GM19468 (cell line): ENCODE measurements at regions not wholly inside any gene's neighbourhood (a gene's known extent, or its start where the extent isn't known, plus 50 kb on each side); places are given as distances from the start of the nearest gene placed in this dataset.

Source experiments
- ATAC-seq: cut with Tn5 transposase; IDR thresholded peaks from one replicate; pipeline ENCODE4 v1.9.1; 2021; ENCODE audit warnings: mild to moderate bottlenecking, moderate library complexity, moderate number of reproducible peaks; ENCODE audit not compliant: unreplicated experiment; ENCODE audit errors: extremely low read depth

DNA sequence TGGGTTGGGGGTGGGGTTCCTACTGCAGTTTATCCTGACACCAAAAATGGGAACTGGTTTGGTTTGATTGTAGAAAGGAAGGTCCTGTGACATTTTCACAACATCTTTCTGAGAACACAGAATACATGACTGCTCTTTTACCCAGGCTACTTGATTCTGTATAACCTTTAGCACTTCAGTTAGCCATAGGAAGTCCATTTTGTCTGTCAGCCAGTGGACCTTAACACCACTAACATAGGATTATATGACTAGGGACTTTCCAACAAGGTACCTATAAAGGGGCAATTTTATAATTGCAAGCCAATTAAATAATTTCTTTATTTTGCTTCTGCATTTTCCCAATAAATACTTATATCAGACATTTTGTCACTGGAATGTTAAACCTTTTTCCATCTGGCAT, 489.2 kb upstream of the MIS18BP1 start:
- ATAC-seq: no peak

GRCh38 chr14:45728434-45729225, 475.6 kb upstream of the MIS18BP1 start:
- ATAC-seq: no peak

GRCh38 chr14:45727133-45727532, 474.1 kb upstream of the MIS18BP1 start:
- ATAC-seq: no peak

DNA sequence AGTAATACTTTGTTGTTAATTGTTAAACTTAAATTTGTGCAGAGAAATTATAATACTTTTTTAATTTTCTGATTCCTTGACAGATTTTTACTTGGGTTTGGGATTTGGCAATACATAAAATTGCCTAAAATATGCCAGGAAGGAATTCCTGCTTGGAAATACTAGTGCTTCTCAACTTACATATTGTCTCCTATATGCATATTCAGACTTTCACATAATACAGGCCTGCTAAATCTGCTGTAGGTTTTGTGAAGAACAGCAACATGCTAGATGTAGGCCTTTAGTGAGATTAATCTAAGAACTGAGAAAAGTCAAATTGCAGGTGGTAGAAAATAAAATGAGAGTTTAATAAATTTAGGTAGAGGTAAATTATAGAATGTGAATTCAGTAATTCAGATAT, 468.5 kb upstream of the MIS18BP1 start:
- no peak for ATAC-seq

DNA sequence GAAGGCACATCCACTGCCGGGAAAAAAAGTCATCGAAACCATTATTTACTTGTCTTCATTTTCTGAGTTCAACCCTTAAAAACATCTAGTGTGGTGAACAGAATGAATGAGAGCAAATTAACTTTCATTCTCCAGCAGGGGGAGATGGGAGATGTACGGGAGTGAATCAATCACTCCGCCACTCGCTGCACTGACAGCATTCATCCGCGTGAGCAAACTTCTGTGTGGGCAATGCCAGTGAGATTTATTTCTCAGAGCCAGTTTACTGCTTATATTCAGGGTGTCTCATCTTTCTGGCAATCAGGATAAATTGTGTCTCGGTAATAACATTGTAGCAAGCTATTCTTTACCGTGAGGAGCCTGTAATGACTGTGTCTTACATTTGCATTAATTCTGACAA, 463.6 kb upstream of the MIS18BP1 start:
- no peak for ATAC-seq

DNA sequence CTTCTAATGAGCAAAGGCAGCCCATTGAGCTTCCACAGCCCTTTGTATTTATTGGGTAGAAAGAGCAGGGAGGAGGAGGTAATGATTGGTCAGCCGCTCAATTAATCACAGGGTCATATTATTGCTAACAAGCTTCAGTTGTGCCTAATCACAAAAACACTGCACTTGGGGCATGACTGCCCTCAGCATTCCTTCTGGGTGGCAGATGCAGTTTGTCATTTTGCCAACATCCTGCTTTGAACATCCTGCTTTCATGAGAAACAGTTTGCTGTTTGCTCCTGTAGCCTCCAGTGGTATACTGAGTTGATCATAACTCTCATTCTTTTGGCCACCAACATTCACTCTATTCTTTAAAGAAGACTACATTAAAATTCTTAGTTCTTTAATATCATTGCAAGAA, 462.9 kb upstream of the MIS18BP1 start:
- no peak for ATAC-seq

DNA sequence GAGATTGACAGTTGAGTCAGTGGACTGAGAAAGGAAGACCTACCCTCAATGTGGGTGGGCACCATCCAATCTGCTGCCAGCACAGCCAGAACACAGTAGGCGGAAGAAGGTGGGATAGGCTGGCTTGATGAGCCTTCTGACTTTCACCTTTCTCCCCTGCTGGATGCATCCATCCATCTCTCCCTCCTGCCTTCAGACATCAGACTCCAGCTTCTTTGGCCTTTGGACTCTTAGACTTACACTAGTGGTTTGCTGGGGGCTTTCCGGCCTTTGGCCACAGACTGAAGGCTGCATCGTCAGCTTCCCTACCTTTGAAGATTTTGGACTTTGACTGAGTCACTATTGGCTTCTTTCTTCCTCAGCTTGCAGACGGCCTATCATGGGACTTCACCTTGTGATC, 456.5 kb upstream of the MIS18BP1 start:
- no peak for ATAC-seq

GRCh38 chr14:45705940-45706534, 453.0 kb upstream of the MIS18BP1 start:
- no peak for ATAC-seq

- ATAC-seq: no peak
Observed at GRCh38 chr14:45699471-45699870, 446.5 kb upstream of the MIS18BP1 start.

DNA sequence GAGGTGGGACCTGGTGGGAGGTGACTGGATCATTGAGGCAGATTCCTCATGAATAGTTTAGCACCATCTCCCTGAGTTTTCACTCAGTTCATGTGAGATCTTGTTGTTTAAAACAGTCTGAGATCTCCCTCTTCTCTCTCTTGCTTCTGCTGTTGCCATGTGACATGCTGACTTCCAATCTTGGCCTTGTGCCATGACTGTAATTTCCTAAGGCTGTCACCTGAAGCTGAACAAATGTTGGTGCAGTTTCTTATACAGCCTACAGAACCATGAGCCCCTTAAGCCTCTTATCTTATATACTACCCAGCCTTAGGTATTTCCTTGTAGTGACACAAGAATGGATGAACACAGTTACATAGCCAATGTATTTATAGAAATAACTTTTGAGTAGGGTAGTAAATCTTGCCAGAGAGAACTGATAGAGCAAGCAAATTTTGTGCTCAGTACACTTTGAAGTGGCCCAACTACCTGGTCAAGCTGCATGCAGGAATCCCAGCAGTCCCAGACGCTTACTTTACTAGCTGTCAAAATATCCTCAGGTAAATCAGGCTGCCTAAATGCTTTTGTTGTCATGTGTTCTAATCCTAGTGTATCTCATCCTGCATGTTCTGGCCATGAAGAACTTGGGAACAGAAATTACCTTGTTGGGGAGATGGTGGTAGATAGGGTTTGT, 445.6 kb upstream of the MIS18BP1 start:
- ATAC-seq: no peak

DNA sequence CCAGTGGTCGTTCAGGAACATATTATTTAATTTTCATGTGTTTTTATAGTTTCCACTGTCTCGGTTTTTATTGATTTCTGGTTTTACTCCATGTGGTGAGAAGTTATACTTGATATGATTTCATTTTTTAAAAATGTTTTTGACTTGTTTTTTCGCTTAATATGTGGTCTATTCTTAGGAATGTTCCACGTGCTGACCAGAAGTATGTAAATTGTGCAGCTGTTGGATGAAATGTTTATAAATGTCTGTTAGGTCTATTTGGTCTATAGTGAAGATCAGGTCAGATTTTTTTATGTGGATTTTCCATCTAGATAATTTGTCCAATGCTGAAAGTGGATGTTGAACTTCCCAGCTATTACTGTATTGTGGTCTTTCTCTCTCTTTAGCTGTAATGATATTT, 433.8 kb upstream of the MIS18BP1 start:
- no peak for ATAC-seq

- no peak for ATAC-seq
Observed at GRCh38 chr14:45680531-45680930, 427.5 kb upstream of the MIS18BP1 start.

DNA sequence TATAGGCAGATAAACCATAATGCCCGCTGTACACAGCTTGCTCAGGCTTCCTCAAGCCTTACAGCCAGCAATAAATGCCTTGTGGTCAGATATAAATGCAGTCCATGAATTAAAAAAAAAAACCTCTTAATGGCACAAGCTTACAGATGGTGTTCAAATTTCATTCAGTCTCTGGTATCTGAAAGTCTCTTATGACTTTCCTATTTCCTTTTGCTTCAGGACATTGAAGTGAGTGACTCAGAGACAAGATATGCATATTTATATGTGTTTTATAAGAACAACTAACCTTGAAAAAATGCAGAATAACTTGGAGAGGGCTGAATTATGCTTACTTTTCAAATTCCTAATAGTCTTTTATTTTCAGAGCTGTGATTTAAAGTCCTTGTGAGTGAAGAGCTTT, 426.9 kb upstream of the MIS18BP1 start:
- ATAC-seq: no peak

- ATAC-seq: no peak
Observed at GRCh38 chr14:45678163-45678562, 425.2 kb upstream of the MIS18BP1 start.

GRCh38 chr14:45673420-45673819, 420.4 kb upstream of the MIS18BP1 start:
- ATAC-seq: no peak

DNA sequence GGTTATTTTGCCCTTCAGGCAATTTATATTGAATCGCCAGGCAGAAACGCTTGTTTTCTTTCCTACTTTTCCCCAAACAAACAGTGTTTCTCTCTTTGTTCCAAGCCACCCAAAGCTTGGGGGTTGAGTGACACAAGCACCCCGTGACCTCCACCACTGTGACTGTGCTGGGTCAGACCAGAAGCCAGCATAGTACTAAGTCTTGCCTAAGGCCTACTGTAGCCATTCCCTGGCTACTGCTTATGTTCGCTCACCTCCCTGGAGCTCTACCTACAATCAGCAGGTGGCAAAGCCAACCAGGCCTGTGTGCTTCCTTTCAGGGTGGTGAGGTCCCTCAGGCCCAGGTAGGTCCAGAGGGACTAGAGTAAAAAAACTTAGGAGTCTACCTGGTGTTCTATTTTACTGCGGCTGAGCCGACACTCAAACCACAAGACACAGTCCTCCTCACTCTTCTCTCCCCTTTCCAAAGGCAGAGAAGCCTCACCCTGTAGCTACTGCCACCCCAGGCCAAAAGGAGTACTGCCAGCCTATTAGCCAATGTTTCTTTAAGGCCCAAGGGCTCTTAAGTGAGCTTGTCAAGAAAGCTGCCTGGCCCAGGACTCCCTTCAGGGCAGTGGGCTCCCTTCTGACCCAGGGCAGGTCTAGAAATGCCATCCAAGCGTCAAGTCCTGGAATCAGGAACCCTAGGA, 411.8 kb upstream of the MIS18BP1 start:
- ATAC-seq: no peak

DNA sequence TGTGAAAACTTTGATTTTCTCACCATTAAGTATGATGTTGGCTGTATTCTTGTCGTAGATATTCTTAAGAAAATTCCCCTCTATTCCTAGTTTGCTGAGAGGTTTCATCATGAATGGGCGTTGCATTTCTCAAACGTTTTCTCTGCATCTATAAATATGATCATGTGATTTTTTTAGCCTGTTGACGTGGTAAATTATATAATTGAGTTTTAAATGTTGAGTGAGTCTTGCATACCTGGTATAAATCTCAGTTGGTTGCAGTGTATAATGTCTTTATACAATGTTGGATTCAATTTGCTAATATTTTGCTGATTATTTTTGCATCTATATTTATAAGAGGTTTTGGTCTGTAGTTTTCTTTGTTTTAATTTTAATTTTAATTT, 405.9 kb upstream of the MIS18BP1 start:
- no peak for ATAC-seq

DNA sequence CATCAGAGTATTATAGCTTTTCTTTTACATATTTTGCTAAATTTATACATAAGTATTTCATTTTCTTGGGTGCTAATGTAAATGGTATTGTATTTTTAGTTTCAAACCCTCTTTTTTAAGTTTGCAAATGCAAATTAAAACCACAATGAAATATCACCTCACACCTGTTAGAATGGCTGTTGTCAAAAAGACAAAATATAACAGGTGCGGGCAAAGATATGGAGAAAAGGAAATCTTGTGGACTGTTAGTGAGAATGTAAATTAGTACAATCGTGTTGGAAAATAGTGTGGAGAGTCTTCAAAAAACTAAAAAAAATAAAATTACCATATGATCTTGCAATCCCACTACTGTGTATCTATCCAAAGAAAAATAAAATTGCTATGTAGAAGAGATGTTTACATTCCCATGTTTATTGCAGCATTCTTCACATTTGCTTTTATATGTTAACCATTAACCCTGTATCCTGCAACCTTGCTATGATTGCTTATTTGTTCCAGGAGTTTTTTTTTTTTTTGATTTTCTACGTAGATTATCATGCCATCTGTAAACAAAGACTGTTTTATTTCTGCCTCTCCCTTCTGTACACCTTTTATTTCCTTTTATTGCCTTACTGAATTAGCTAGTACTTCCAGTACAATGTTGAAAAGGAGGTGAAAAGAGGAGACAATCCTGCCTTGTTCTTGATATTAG, 405.4 kb upstream of the MIS18BP1 start:
- no peak for ATAC-seq

DNA sequence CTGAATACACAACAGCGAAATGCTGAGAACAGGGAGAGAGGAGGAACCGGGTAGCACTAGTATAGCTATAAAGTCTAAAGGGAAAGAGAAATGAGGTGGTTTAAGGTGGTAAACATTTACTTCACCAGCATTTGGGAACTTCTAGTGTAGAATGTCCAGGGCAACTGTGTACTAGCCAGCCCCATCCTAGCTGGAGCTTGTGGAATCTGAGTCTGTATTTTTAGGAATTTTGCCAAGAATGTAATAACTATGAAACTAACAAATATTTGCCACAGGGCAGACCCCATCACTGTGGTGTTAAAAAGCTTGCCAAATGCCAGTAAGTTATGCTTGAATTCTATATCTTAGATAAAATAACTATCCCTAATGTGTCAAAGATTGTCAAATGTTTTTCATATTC, 398.9 kb upstream of the MIS18BP1 start:
- no peak for ATAC-seq

DNA sequence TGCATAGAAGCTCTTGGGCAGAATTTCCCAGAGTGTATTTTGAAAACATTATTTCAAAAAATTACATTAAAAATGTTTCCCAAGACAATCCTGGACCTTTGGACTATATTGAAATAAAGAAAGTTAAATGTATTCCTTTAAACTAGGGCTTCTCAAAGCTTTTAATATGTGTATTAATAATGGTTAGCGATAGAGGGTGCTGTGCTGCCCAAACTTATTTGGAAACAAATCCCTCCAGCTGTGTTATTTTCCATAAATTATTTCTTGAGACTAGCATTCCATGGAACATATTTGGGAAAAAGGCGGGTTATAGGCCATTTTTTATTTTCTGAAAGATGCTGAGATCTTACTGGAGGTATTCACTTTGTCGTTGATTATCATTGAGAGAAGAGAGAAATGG, 397.8 kb upstream of the MIS18BP1 start:
- no peak for ATAC-seq
